ENCODE measurements at regions not wholly inside any gene's neighbourhood (a gene's known extent, or its start where the extent isn't known, plus 50 kb on each side); places are given as distances from the start of the nearest gene placed in this dataset.

- no peak for DNase-seq
These were observed 136.2 kb upstream of the PUM3 start for GRCh38 chr9:2979957-2980610.

GRCh38 chr9:2972475-2972874, 128.6 kb upstream of the PUM3 start:
- no peak for DNase-seq

- no peak for DNase-seq
These were observed 127.0 kb upstream of the PUM3 start for GRCh38 chr9:2970864-2971263.

GRCh38 chr9:2967766-2968165, 123.9 kb upstream of the PUM3 start:
- no peak for DNase-seq

GRCh38 chr9:2966565-2967300, 122.8 kb upstream of the PUM3 start:
- no peak for DNase-seq

GRCh38 chr9:2964470-2964869, 120.6 kb upstream of the PUM3 start:
- no peak for DNase-seq

GRCh38 chr9:2963307-2963706, 119.4 kb upstream of the PUM3 start:
- no peak for DNase-seq

- no peak for DNase-seq
These were observed 118.7 kb upstream of the PUM3 start for GRCh38 chr9:2962471-2963172.

- no peak for DNase-seq
These were observed 114.3 kb upstream of the PUM3 start for GRCh38 chr9:2958219-2958618.

- no peak for DNase-seq
These were observed 113.8 kb upstream of the PUM3 start for GRCh38 chr9:2957656-2958200.

- DNase-seq, result no peak
These were observed 111.7 kb upstream of the PUM3 start for GRCh38 chr9:2955575-2955974.

GRCh38 chr9:2939368-2939767, 95.5 kb upstream of the PUM3 start:
- DNase-seq, result no peak

GRCh38 chr9:2936221-2936620, 92.3 kb upstream of the PUM3 start:
- no peak for DNase-seq

GRCh38 chr9:2934883-2935282, 91.0 kb upstream of the PUM3 start:
- no peak for DNase-seq

GRCh38 chr9:2934241-2934650, 90.4 kb upstream of the PUM3 start:
- no peak for DNase-seq

- DNase-seq, result no peak
These were observed 89.5 kb upstream of the PUM3 start for GRCh38 chr9:2933165-2934095.

- DNase-seq, result no peak
These were observed 84.5 kb upstream of the PUM3 start for GRCh38 chr9:2928411-2928810.

GRCh38 chr9:2925016-2925415, 81.1 kb upstream of the PUM3 start:
- DNase-seq, result no peak

GRCh38 chr9:2924380-2924768, 80.5 kb upstream of the PUM3 start:
- DNase-seq, result no peak

- DNase-seq, result no peak
These were observed 80.0 kb upstream of the PUM3 start for GRCh38 chr9:2923766-2924379.

- DNase-seq, result no peak
These were observed 75.5 kb upstream of the PUM3 start for GRCh38 chr9:2919347-2919746.

- no peak for DNase-seq
These were observed 72.6 kb upstream of the PUM3 start for GRCh38 chr9:2916382-2916985.
